NCI-H2107 (cell line): ENCODE measurements at regions not wholly inside any gene's neighbourhood (a gene's known extent, or its start where the extent isn't known, plus 50 kb on each side); places are given as distances from the start of the nearest gene placed in this dataset.

ENCODE experiments used
- DNase-seq: peaks from one replicate; lab custom pipeline; 2025; lab: John Stamatoyannopoulos, UW

DNA sequence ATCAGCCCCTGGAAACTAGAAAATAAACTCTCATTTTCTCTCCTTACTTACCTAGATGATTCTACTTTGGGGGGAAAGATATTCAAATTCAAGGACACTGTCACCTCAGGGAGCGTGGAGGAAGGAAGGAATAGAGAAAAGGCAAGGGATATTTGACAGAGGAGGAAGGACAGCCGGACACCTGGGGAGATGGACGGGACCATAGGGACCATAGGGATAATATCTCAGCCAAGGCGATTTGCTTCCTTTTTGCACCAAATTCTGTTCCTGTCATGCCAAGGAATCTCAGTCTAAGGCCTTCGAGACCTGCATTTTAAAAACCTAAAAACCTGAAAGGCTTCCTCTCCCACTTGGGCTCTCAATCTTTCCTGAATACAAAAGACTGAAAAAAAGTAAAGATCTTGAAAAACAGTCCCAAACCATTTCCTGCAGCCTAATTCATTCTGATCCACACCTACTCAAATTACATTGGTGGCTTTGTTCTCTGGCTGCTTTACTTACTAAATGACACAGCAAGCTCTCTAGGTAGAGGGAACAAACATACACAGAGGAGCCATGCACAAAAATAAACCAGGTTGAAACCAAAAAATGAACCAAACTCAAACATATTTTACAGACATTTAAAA, 73.9 kb upstream of the SLC24A5 start:
- no peak for DNase-seq

DNA sequence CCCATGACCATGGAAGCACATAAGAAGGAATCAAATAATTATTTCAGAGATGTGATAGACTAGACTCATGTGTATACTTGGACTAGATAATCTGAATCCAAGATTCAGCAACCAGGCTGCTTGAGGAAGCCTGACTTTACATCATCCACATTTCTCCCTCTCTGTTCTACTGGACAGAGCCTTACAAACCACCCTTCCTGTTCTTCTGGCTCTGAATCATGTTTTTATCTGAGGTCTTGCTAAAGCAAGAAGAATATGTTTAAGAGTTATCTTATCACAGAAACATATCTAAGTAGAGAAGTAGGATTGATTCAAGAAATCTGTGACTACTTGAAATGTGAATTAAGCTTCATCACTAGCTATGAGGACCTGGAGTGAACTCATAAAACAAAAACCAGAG, 71.1 kb upstream of the SLC24A5 start:
- no peak for DNase-seq

- DNase-seq, result no peak
These were observed 67.8 kb upstream of the SLC24A5 start for GRCh38 chr15:48052946-48053345.

DNA sequence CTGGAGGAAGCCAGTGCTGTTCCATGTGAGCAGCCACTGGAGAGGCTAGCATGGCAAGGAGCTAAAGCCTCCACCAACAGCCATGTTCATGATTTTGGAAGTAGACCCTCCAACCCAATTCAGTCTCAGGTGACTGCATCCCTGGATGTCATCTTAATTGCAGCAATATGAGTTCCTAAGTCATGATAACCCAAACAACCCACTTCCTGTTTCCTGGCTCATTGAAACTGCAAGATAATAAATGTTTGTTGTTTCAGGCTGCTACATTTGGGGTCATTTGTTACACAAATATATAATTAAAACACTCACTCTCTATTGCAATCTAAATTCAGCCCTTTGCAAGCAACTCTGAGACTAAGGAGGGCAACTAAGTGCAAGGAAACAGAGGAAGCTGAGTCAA, 62.4 kb upstream of the SLC24A5 start:
- no peak for DNase-seq

GRCh38 chr15:48059791-48060190, 61.0 kb upstream of the SLC24A5 start:
- no peak for DNase-seq

DNA sequence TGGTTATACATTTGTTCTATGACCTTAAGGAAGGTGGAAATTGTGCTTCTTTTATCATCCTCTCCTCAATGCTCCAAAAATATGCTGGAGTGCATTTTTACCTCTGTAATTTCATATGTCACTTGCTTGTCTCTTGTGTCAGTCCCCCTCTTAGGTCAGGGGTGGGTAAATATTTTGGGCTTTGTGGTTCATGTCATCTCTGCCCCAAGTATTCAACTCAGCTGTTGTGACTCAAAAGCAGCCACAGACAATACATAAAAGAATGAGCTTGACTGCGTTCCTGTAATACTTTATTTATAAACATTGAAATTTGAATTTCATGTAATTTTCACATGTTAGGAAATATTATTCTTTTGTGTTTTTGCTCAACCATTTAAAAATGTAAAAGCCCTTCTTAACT, 60.4 kb upstream of the SLC24A5 start:
- DNase-seq, result no peak

GRCh38 chr15:48061605-48062004, 59.2 kb upstream of the SLC24A5 start:
- no peak for DNase-seq

GRCh38 chr15:48062148-48062872, 58.5 kb upstream of the SLC24A5 start:
- DNase-seq, result no peak

GRCh38 chr15:48063411-48063985, 57.3 kb upstream of the SLC24A5 start:
- DNase-seq, result no peak

GRCh38 chr15:48064421-48064820, 56.4 kb upstream of the SLC24A5 start:
- no peak for DNase-seq

DNA sequence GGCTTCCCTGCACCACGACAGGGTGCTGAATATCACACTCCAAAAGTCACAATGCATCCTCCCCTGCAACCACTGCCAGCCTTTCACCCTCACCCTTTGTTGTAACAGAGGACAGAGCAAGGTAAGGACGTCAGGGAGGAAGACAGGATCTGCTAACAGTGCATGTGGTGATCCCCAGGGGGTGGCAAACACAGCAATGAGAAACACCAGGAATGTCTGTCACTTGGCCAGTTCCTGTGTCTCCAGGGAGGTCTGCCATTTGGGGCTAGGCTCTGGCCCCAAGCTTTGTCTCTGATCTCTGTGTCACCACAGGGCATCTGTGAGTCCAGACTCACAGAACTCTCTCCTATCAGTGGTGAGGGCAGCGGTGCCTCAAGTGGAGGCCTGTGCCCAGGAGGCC, 54.3 kb upstream of the SLC24A5 start:
- no peak for DNase-seq
